Kidney (tissue), 13 donors: ENCODE measurements at regions not wholly inside any gene's neighbourhood (a gene's known extent, or its start where the extent isn't known, plus 50 kb on each side); places are given as distances from the start of the nearest gene placed in this dataset.

Experiments
- DNase-seq, 5 donors: peaks; one replicate each; pipeline ENCODE4 v3.0.0-alpha.2; 2013 to 2020
- FAIRE-seq: peaks from 2 replicates; lab custom pipeline; 2012; peaks lifted over from hg19 to GRCh38; lab: Jason Lieb, UNC
- H3K27ac ChIP-seq, 2 donors: one replicate each; pipeline ENCODE4 v1.7.0; 2013; ENCODE audit warnings: low read depth in 2 of 2, low read length in 2 of 2, inconsistent platforms in 1 of 2
- H3K27me3 ChIP-seq: one replicate; pipeline ENCODE4 v1.7.1; 2013; ENCODE audit warnings: low read length, inconsistent platforms; ENCODE audit not compliant: control insufficient read depth, insufficient read depth
- H3K36me3 ChIP-seq, 3 donors: one replicate each; pipeline versions ENCODE4 v1.7.0 to v1.7.1; 2013; ENCODE audit warnings: low read length in 3 of 3, control low read depth in 1 of 3, inconsistent platforms in 1 of 3; ENCODE audit not compliant: insufficient read depth in 3 of 3, control insufficient read depth in 2 of 3
- H3K4me1 ChIP-seq, 3 donors: one replicate each; pipeline versions ENCODE4 v1.7.0 to v1.7.1; 2013; ENCODE audit warnings: low read length in 3 of 3, inconsistent platforms in 1 of 3, low read depth in 1 of 3; ENCODE audit not compliant: control insufficient read depth in 2 of 3, insufficient read depth in 2 of 3
- H3K4me3 ChIP-seq, 3 donors: one replicate each; pipeline versions ENCODE4 v1.7.0 to v1.8.1; 2013; ENCODE audit warnings: low read length in 3 of 3, control low read depth in 1 of 3, inconsistent platforms in 1 of 3
- H3K9ac ChIP-seq, 3 donors: one replicate each; pipeline versions ENCODE4 v1.7.0 to v1.7.1; 2013; ENCODE audit warnings: low read length in 3 of 3, control low read depth in 1 of 3, inconsistent platforms in 1 of 3
- H3K9me3 ChIP-seq, 3 donors: one replicate each; pipeline versions ENCODE4 v1.7.0 to v1.7.1; 2013; ENCODE audit warnings: low read length in 3 of 3, control low read depth in 1 of 3, inconsistent platforms in 1 of 3; ENCODE audit not compliant: control insufficient read depth in 2 of 3, insufficient read depth in 1 of 3
- CTCF ChIP-seq: IDR thresholded peaks from 3 replicates; pipeline ENCODE4 v1.5.1; 2012; ENCODE audit warnings: mild to moderate bottlenecking, moderate library complexity, borderline replicate concordance; ENCODE audit not compliant: insufficient read depth; ENCODE audit errors: extremely low read depth
- intact Hi-C: fragments of 100-400 bp; cut with DNase I; formaldehyde crosslinking; loops from one replicate; pipeline ENCODE4 v1.11.1; 2022
- donor health status: control.
- donor health status: control.
- donor health status: control.
- donor health status: control.
- donor health status: control.
- donor health status: DM: yes; HTN: yes; CAD: no.
- donor health status: Normal renal cell carcinoma (clear cell type).

- DNase-seq (no peak), FAIRE-seq (no peak)
- intact Hi-C loops, result no loop called here
- H3K27me3 ChIP-seq, result no peaks in the 10 kb centered on the region
- no peaks in the 10 kb centered on the region for H3K4me1 ChIP-seq
- no peaks in the 10 kb centered on the region for H3K36me3 ChIP-seq
- H3K27ac ChIP-seq, result no peak overlapping the region
- no peak for TF ChIP-seq CTCF
- H3K9ac ChIP-seq, result no peak overlapping the region
- no peak overlapping the region for H3K4me3 ChIP-seq
- H3K9me3 ChIP-seq, result no peaks in the 10 kb centered on the region
Observed at GRCh38 chr3:31103181-31103580, 208.7 kb upstream of the GADL1 start.

- DNase-seq, result no peak
- no peak overlapping the region for H3K4me3 ChIP-seq
- intact Hi-C loops, result no loop called here
- H3K27me3 ChIP-seq, result no peaks in the 10 kb centered on the region
- H3K9me3 ChIP-seq, result no peaks in the 10 kb centered on the region
- H3K27ac ChIP-seq, result no peak overlapping the region
- TF ChIP-seq CTCF, result no peak
- no peaks in the 10 kb centered on the region for H3K36me3 ChIP-seq
- H3K4me1 ChIP-seq, result no peaks in the 10 kb centered on the region
- H3K9ac ChIP-seq, result no peak overlapping the region
- no peak for FAIRE-seq
Observed at GRCh38 chr3:31103623-31104180, 209.2 kb upstream of the GADL1 start.

GRCh38 chr3:31105011-31105410 is 210.6 kb upstream of the GADL1 start:
- intact Hi-C loops, result no loop called here
- no peak overlapping the region for H3K9ac ChIP-seq
- H3K27ac ChIP-seq, result no peak overlapping the region
- FAIRE-seq (no peak), DNase-seq (no peak)
- no peaks in the 10 kb centered on the region for H3K27me3 ChIP-seq
- no peak overlapping the region for H3K4me3 ChIP-seq
- H3K9me3 ChIP-seq, result no peaks in the 10 kb centered on the region
- no peaks in the 10 kb centered on the region for H3K4me1 ChIP-seq
- TF ChIP-seq CTCF, result no peak
- H3K36me3 ChIP-seq, result no peaks in the 10 kb centered on the region

- intact Hi-C loops, result no loop called here
- Histone ChIP-seq H3K9me3 (no peaks in the 10 kb centered on the region), H3K27me3 (no peaks in the 10 kb centered on the region), H3K9ac (no peak overlapping the region), H3K4me3 (no peak overlapping the region), H3K27ac (no peak overlapping the region), H3K4me1 (no peaks in the 10 kb centered on the region), H3K36me3 (no peaks in the 10 kb centered on the region)
- DNase-seq (no peak), FAIRE-seq (no peak)
- TF ChIP-seq CTCF, result no peak
Observed at GRCh38 chr3:31105438-31106077, 211.1 kb upstream of the GADL1 start.
